ENCODE measurements at regions not wholly inside any gene's neighbourhood (a gene's known extent, or its start where the extent isn't known, plus 50 kb on each side); places are given as distances from the start of the nearest gene placed in this dataset.

- TF ChIP-seq CTCF (IDR thresholded peaks at IDR 0.05; ENCODE audit: low read depth, low read length) (no peak), EZH2phosphoT487 (IDR thresholded peaks at IDR 0.05; ENCODE audit: low read depth) (no peak)
Observed at GRCh38 chr3:27591312-27592210, 107.4 kb upstream of the SLC4A7 start.

Data from OCI-LY3 (cell line).